CD4-positive, alpha-beta T cell treated with Interleukin-17A for 4 hours (primary cell): ENCODE measurements at regions not wholly inside any gene's neighbourhood (a gene's known extent, or its start where the extent isn't known, plus 50 kb on each side); places are given as distances from the start of the nearest gene placed in this dataset.

ENCODE experiments used
- DNase-seq: peaks from one replicate; pipeline ENCODE4 v3.0.0-alpha.2; 2020; ENCODE audit warnings: mixed read lengths

DNA sequence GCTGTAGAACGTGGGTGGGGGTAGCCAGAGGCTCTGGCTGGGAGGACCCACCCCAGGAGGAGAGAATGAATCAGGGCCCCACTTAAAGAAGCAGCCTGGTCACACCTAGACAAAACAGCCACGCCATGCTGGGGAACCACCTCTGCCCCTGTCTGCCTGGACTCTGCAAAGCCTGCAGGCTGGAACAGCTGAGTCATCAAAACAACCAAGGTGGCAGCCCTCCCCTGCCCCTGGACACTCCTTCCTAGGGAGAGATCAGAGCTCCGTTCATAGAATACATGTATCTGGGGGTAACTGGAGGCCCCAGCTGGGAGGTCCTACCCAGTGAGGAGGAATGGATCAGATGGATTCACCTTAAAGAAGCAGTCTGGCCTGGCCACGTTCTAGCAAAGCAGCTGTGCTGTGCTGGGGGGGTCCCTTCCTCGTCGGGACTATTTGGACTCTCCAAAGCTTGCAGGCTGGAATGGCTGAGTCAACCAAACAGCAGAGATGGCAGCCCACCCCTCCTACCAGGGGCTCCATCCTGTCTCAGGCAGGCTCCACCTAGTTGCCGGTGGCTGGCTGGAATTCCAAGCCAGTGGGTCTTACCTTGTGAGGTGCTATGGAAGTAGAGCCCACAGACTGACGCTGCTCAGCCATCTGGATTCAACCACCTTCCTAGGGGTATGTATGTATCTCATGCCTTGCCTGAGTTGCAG is 50.5 kb upstream of the NT5C1B start:
- no peak for DNase-seq
